HG02981 (cell line): ENCODE measurements at regions not wholly inside any gene's neighbourhood (a gene's known extent, or its start where the extent isn't known, plus 50 kb on each side); places are given as distances from the start of the nearest gene placed in this dataset.

ENCODE experiments used
- ATAC-seq: cut with Tn5 transposase; IDR thresholded peaks from one replicate; pipeline ENCODE4 v1.9.1; 2021; ENCODE audit warnings: mild to moderate bottlenecking, moderate library complexity; ENCODE audit not compliant: unreplicated experiment

DNA sequence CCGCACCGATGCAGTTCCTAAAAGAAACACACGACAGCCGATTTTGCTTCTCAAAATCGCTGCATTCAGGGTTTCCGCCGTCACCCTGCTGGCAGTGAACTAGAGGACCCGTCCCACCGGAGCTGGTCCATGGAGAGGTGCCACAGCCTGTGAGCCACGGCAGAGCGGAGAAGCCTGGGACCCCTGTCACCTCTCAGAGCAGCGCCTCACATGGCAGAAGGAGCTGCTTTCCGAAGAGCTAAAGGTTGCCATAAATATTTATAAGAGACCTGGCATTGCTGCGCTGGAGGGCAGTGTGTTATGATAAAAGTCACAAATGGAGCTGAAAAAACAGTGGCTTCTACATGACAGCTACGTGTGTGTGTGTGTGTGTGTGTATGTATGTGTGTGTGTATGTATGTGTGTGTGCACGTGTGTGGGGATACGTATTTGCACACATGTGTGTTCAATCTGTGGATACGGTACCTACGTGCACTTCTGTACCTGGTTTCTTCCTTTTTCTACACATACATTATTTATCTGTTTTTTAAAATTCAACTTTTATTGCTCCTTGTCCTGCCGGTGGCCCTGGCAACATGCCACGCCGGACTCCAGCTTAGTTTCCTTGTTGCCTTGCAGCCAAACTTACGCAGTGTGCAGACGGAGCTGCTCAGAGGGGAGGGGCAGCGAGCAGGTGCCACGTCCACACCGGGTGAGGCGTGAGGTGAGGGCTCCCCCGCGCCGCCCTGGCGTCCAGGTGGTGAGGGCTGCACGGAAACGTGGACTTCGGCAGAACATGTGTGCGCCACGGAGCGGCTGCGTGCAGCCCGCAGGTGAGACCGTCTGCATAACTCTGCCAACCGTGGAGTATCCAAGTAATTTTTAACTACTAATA lies 115.2 kb upstream of the PITRM1 start:
- no peak for ATAC-seq

- no peak for ATAC-seq
Measured at GRCh38 chr10:3282674-3283017, 110.1 kb upstream of the PITRM1 start.

- ATAC-seq = no peak
Measured at GRCh38 chr10:3281941-3282673, 109.5 kb upstream of the PITRM1 start.

DNA sequence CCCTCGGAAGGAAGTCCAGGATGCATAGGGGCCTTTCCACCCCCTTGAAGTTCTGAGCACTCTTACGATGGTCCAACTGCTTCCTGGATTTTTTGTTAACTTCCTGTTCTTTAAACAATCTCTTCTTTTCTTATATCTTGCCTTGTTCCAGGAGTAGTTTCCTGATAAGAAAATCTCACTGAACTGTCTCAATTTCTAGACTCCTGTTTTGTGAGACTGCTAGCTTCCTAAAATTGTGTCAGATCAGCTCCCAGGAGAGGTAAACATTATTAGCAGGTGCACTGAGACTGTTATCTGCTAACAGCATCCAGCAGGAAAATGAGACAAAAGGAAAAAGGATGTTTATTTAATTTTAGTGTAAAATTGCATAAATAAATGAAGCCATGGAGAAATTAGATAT lies 106.2 kb upstream of the PITRM1 start:
- no peak for ATAC-seq

DNA sequence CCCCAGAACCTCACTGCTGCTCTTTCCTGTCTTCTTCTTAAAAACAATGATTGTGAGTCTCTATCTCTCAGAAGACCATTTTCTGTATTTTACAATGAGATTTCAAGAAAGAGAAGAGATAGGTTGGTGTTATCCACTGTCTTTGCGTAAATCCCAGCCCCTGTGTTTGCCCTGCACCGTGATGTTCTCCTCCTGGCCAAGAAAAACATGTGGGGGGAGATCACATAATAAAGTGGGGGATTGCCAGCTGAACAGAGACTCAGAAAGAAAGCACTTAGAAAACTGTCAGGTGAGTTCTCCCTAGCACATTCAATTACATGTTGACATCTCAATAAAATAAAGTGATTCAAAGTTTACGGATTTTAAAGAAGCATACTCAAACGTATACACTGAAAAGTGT lies 105.0 kb upstream of the PITRM1 start:
- ATAC-seq = no peak

DNA sequence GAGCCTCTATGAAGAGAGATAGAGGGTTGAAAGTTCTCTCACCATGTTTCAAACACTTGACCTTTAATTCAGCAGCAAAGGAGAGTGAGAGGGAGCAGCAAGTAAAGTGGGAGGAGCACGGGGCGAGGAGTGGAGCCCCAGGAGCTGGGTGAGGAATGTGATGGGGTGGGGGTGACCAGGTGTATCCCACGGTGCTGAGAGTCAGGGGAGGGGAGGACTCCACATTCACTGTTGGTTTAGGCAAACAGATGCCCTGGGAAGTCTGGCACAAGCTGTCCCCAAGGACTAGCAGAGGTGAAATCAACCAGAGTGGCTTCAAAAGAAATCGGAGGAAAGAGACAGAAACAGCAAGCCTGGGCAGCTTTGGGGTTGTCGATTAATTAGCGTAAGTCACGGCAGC lies 101.8 kb upstream of the PITRM1 start:
- no peak for ATAC-seq

GRCh38 chr10:3273966-3274365 lies 101.4 kb upstream of the PITRM1 start:
- no peak for ATAC-seq

- no peak for ATAC-seq
Measured at GRCh38 chr10:3272300-3272699, 99.7 kb upstream of the PITRM1 start.

DNA sequence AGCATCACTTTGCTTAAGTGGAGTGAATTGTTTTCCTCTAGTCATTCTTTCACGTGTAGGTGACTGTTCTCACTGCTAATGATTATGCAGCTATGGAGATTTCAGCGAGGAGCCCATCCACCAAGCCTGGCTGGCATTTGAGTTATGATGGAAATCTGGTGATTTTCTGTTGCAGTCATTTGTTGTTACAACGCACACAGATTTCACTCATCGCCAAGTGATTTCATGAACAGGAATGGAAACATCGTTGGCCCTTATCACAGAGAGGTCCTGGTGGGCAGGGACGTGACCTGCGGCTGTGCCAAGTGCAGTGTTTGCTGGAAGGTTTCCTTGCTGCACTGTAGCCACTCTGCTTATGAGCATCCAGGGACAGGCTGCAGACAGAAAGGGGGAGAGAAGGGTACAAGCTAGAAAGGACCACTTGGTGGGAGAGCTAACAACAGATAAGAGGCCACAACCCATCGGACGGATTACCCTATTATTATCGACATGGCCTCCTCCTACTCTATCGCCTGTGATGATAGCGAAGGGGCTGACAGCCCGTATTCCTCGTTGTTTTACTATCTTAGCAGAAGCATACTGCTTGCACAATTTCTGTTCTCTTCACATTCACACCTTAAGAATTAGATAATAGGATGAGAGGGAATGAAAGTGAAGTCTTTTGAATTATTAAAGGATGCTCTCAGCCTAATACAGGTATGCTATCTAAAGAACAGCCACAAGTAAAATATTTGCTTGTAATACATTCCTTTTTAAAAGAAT lies 99.0 kb upstream of the PITRM1 start:
- ATAC-seq = no peak

DNA sequence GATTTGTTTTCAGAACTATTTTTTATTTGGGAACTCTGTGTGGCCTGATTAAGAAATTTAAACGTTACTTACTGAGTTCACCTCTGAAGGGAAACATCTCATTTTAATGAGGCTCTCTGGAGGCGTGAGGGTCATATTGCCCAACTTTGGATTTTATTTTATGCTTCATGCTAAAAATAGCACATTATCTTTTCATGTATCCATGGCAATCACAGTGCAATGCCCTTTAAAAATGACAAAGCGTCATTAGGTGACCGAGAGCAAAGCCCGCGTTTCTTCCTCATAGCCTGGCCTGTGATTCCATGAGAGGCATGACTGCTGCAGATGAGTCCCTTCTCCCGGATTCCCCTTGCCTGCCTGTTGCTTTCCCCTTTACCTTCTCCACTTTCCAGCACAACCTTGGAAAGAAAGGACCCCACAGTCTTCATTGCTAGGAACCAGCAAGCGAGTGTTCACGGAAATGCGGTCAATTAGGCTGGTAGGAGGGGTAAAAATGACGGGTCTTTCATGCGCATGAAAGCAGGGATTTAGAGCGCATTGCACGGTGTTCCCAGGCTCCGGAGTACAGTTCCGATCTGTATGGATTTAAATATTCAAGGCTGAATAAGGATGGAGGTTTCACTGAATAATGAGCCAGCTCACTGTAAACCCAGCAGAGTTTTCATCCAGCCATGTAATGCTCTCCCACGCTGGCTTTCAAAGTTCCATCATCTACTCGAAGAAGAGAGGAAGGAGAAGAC lies 98.2 kb upstream of the PITRM1 start:
- ATAC-seq = no peak

DNA sequence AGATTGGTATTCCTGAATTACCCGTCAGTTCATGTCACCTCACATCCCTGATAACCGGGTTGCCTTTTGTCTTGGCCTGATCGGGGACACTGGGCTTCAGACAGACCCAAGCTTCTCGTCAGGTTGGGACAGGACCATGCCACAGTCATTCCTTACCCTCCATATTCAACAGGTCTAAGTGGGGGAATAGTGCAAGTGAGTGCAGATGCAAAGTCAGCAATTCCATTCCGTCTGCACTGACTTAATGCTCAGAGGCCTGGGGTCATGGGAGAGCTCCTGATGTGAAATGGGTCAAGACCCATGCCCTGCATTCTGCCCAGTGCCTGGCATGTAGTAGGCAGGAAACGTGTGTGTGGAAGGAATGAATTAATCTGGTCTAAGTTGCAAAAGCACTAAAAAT lies 95.4 kb upstream of the PITRM1 start:
- ATAC-seq = no peak

DNA sequence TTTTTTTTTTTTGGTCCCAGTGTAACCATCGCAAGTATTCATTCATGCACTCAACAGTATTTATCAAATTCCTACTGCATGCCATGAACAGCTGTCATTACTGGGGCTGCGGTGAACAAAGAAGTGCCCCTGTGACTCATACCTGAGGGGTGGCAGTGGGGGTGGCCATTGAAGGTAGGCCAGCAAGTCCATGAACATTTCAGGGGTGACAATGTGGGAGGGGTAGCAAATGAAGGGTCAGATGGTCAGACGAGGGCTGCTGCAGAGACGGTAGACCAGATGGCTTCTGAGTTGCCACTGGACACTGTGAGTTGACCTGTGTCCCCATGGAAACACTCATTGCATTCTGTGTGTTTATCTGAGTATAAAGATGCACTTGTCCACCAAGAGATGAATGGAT lies 92.5 kb upstream of the PITRM1 start:
- ATAC-seq = no peak

- ATAC-seq = no peak
Measured at GRCh38 chr10:3264161-3264761, 91.7 kb upstream of the PITRM1 start.

DNA sequence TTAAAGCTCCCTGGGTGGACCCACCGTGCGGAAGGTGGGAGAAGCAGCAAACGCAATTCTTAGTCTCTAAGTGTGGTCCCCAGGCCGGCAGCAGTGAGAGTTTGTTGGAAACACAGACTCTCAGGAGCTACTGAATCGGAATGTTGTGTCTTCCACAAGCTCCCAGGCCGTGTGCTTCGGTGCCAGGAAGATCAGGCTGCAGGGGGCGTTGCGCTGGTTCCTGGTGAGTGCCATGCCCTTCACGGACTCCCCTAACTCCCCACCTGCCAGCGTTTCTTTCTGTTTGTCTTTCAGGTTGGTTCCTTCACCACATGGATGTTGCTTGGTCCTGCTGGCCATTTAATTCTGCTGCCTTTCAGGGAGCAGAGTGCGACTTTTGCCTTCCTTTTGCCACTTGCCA lies 91.2 kb upstream of the PITRM1 start:
- no peak for ATAC-seq

DNA sequence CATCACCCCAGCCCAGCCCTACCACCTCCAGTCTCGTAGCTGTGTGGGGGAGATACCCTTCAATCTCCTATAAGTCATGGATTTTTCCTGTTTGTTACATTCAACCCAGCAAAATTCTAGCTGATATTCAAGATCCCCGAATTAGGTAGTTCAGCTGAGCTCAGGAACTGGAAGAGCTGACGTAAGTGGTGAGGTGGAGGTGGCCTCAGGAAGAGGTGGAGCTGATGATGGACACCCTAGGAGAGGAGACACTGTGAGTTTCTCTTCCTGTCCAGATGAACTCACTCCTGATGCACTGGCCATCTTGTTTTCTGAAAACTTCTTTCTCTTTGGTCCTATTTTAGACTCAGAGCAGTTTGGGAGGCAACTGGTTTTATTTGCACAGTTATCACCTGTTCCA lies 90.5 kb upstream of the PITRM1 start:
- no peak for ATAC-seq

DNA sequence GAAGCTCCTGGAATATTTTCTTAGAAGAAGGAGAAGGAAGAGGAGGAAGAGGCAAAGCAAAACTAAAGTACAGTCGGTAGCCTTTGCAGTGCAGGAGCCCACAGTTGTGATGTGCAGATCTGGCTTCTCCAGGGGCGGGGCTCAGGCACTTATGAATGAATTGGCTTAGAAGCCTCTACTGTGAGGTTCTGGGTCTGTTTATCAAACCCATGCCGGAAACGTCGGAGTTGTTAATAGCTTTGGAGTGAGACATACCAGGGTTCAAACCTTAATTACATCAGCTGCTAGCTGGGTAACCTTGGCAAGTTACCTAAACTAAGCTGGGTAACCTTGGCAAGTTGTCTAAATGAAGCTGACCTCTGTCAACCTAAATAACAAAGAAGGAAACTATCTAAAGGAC lies 89.3 kb upstream of the PITRM1 start:
- no peak for ATAC-seq

DNA sequence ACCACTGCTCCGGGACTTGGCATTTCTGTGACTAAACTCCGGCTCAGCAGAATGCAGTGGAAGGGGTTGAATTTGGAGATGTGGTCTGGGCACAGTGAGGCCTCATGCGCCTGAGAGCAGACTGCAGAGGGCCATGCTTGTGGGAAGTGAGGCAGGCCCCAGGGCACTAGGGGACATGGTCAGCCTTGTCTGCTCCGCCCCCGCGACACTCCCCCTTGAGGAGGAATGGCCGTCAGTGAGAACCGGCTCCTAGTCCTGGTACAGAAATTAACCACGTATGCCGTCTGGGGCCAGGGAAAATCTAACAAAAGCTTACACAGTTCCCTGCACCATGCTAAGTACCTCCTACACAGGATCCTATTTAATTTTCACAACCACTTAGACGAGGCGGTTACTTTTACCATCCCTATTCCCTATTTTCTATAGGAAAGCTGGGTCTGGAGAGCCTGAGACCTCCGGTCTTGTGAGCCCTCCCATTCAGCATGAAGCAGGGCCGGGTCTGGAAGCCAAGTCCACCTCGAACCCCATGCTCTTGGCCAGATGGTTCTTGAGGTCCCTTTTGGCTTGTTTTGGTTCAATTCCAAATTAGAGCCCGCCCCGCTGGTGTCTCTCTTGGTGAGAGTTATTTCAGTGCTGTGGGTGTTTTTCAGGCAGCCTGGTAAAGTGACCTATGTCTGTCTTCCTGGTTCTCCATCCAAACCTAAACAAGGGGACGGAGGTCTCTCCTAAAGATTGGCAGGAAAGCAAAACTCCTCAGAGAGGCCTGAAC lies 87.7 kb upstream of the PITRM1 start:
- ATAC-seq = no peak

DNA sequence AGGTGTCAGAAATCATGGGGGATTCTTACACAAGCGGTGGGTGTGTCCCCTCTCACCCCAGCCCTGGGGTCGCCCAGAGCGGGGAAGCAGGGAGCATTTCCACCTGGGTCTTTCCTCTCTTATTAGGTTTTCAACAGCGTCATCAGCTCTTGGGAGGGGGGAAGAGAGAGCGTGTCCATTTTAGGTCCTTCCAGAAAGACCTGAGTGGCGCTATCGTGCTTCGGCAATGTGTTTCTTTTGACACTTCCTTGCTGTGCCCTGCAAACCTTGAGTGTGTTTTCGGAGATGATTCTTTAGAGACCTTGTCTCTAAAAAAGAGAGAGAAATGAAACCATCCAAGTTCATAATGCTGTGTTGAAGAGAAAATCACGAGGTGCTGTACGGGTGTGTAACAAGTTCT lies 86.9 kb upstream of the PITRM1 start:
- no peak for ATAC-seq

DNA sequence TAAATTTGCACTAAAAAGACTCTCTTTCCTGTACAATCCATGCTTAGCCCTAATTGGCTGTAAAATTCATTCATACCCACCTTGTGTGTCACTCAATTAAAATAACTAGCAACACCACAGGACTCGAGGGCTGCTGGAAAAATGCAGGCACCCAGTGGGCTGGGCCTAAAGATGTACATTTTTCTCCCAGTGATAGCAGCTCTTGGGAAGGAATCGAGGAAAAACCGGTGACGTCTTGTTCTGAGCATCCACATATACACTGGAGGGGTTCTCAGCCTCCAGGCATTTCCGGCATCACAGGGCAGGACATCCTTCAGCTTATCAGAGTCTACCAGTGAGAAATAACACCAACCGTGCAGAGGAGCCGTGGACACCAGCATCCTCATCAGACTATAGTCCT lies 85.8 kb upstream of the PITRM1 start:
- ATAC-seq = no peak

DNA sequence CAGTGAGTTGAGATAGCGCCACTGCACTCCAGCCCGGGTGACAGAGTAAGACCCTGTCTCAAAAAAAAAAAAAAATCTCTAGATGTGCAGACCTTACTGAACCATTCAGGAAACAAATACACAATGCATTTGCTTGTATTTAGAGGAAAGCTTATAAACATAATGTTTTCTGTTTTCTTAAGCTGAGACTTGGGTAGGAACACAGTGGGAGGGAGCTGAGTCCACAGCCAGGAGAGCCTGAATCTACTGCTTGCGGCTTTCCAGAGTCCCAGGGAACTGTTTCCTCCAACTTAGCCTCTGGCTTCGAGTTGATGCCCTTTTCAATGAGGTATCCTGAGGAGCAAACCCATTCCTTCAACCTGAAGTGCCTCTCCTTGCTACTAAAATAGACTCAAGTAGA lies 83.0 kb upstream of the PITRM1 start:
- ATAC-seq = no peak
